WTC11 (cell line): ENCODE measurements at regions not wholly inside any gene's neighbourhood (a gene's known extent, or its start where the extent isn't known, plus 50 kb on each side); places are given as distances from the start of the nearest gene placed in this dataset.

Experiments
- ATAC-seq: fragments of 200-7000 bp; cut with Tn5 transposase; 2 replicates; pipeline ENCODE4 v1.10.0; 2021; ENCODE audit warnings: mild to moderate bottlenecking, moderate library complexity
- CTCF ChIA-PET: fragments of 300-600 bp; sonication (Branson Sonifier 250); formaldehyde crosslinking; loops from one replicate; lab custom pipeline; 2021; ENCODE audit warnings: antibody characterized with exemption; lab: Charles Lee
- POLR2A ChIA-PET: fragments of 350-600 bp; sonication (Branson Sonifier 250); formaldehyde crosslinking; loops from one replicate; lab custom pipeline; 2021; ENCODE audit warnings: antibody characterized with exemption; lab: Charles Lee
- DNase-seq: peaks from one replicate; pipeline ENCODE4 v3.0.0; 2021; ENCODE audit warnings: low spot score
- H3K27ac Mint-ChIP-seq: 2 replicates; pipeline ENCODE4 v1.8.0; 2021; ENCODE audit warnings: mixed read lengths
- H3K27me3 Mint-ChIP-seq: 2 replicates; pipeline ENCODE4 v1.8.0; 2021; ENCODE audit warnings: low read depth, mild to moderate bottlenecking, moderate library complexity, mixed read lengths
- H3K36me3 Mint-ChIP-seq: 2 replicates; pipeline ENCODE4 v1.8.0; 2021; ENCODE audit warnings: mixed read lengths
- H3K4me1 Mint-ChIP-seq: 2 replicates; pipeline ENCODE4 v1.8.0; 2022; ENCODE audit warnings: mixed read lengths
- H3K4me3 Mint-ChIP-seq: 2 replicates; pipeline ENCODE4 v1.8.0; 2021; ENCODE audit warnings: mild to moderate bottlenecking, moderate library complexity, mixed read lengths
- H3K9me3 Mint-ChIP-seq: 2 replicates; pipeline ENCODE4 v1.8.0; 2021; ENCODE audit warnings: mixed read lengths
- CREM ChIP-seq: sonication (generic); formaldehyde crosslinking; IDR thresholded peaks from 2 replicates; pipeline ENCODE4 v1.8.1; 2022; ENCODE audit warnings: mild to moderate bottlenecking, missing genetic modification reagents, moderate library complexity
- ESRRA ChIP-seq: sonication (generic); formaldehyde crosslinking; IDR thresholded peaks from 2 replicates; pipeline ENCODE4 v1.8.1; 2022; ENCODE audit warnings: mild to moderate bottlenecking, missing genetic modification reagents, borderline replicate concordance
- FOXJ3 ChIP-seq: sonication (generic); formaldehyde crosslinking; IDR thresholded peaks from 2 replicates; pipeline ENCODE4 v1.9.0; 2021; ENCODE audit warnings: missing genetic modification reagents, mild to moderate bottlenecking, borderline replicate concordance
- GABPB1 ChIP-seq: sonication (generic); formaldehyde crosslinking; IDR thresholded peaks from 2 replicates; pipeline ENCODE4 v1.8.1; 2023; ENCODE audit warnings: mild to moderate bottlenecking, missing genetic modification reagents
- IRF2 ChIP-seq: sonication (generic); formaldehyde crosslinking; IDR thresholded peaks from 2 replicates; pipeline ENCODE4 v1.8.0; 2022; ENCODE audit warnings: low read depth, missing genetic modification reagents, borderline replicate concordance
- MXD4 ChIP-seq: fragments of 250-450 bp; sonication (Bioruptor Pico); IDR thresholded peaks from 2 replicates; pipeline ENCODE4 v1.8.0; 2021; ENCODE audit warnings: mild to moderate bottlenecking, moderate library complexity, borderline replicate concordance
- MYBL2 ChIP-seq: sonication (generic); formaldehyde crosslinking; IDR thresholded peaks from 2 replicates; pipeline ENCODE4 v1.8.1; 2023; ENCODE audit warnings: mild to moderate bottlenecking, moderate library complexity, missing genetic modification reagents
- NFATC4 ChIP-seq: fragments of 250-450 bp; sonication (Bioruptor Pico); IDR thresholded peaks from 2 replicates; pipeline ENCODE4 v1.9.0; 2021; ENCODE audit warnings: mild to moderate bottlenecking
- OVOL2 ChIP-seq: fragments of 250-450 bp; sonication (Bioruptor Pico); IDR thresholded peaks from 2 replicates; pipeline ENCODE4 v1.9.0; 2021; ENCODE audit warnings: mild to moderate bottlenecking, borderline replicate concordance
- PRRX2 ChIP-seq: fragments of 250-450 bp; sonication (Bioruptor Pico); IDR thresholded peaks from 2 replicates; pipeline ENCODE4 v1.8.0; 2021; ENCODE audit warnings: mild to moderate bottlenecking
- STAT6 ChIP-seq: sonication (generic); formaldehyde crosslinking; conservative IDR thresholded peaks from 2 replicates; pipeline ENCODE4 v1.8.1; 2023; ENCODE audit warnings: mild to moderate bottlenecking, low read depth, missing genetic modification reagents, moderate library complexity
- TP53 ChIP-seq: sonication (generic); formaldehyde crosslinking; IDR thresholded peaks from 2 replicates; pipeline ENCODE4 v1.8.1; 2023; ENCODE audit warnings: mild to moderate bottlenecking, missing genetic modification reagents
- ZNF121 ChIP-seq: sonication (generic); formaldehyde crosslinking; IDR thresholded peaks from 2 replicates; pipeline ENCODE4 v1.8.0; 2023; ENCODE audit warnings: missing genetic modification reagents
- ZNF232 ChIP-seq: sonication (generic); formaldehyde crosslinking; IDR thresholded peaks from 2 replicates; pipeline ENCODE4 v1.8.0; 2022; ENCODE audit warnings: mild to moderate bottlenecking, missing genetic modification reagents
- ZNF317 ChIP-seq: sonication (generic); formaldehyde crosslinking; IDR thresholded peaks from 2 replicates; pipeline ENCODE4 v1.8.1; 2023; ENCODE audit warnings: low read depth, mild to moderate bottlenecking, moderate library complexity, missing genetic modification reagents, borderline replicate concordance
- ZNF396 ChIP-seq: fragments of 250-450 bp; sonication (Bioruptor Pico); IDR thresholded peaks from 2 replicates; pipeline ENCODE4 v1.8.0; 2021; ENCODE audit warnings: mild to moderate bottlenecking, moderate library complexity, borderline replicate concordance
- TF ChIP-seq, protein P1 (sequence below): sonication (generic); formaldehyde crosslinking; IDR thresholded peaks from 2 replicates; pipeline ENCODE4 v1.8.1; 2022; ENCODE audit warnings: missing genetic modification reagents, borderline replicate concordance
- TF ChIP-seq, protein P2 (sequence below): sonication (generic); formaldehyde crosslinking; IDR thresholded peaks from 2 replicates; pipeline ENCODE4 v1.8.0; 2023; ENCODE audit warnings: missing genetic modification reagents
- TF ChIP-seq, protein P3 (sequence below): sonication (generic); formaldehyde crosslinking; IDR thresholded peaks from 2 replicates; pipeline ENCODE4 v1.8.1; 2023; ENCODE audit warnings: mild to moderate bottlenecking, missing genetic modification reagents
- TF ChIP-seq, protein P4 (sequence below): sonication (generic); formaldehyde crosslinking; IDR thresholded peaks from 2 replicates; pipeline ENCODE4 v1.8.1; 2022; ENCODE audit warnings: low read depth, missing genetic modification reagents, borderline replicate concordance

GRCh38 chr21:20330652-20331051 is 667.6 kb upstream of the NCAM2 start (continued):
- no peak for TF ChIP-seq STAT6
- TF ChIP-seq CREM (CRISPR knock-in tag): no peak
- TF ChIP-seq, all 79 proteins: peak for 0

DNA sequence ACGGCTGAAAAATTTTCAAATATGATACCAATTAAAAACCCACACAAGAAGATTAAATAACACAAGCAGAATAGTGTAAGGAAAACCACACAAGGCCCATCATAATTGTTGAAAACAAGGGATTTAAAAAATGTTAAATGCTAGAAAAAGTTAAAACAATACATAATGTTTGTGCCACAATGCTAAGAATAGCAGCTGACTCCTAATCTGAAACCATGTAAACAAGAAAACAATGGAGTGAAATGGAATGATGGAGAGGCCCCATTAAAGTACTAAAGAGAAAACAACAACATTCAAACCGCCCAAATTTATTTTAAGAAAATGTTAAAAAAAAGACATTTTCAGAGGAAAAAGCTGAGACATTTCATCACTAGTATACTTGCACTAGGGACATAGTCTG is 663.6 kb upstream of the NCAM2 start:
- Mint-ChIP-seq H3K36me3 (peaks cover 9% of the 10 kb centered on the region), H3K4me1 (no peaks in the 10 kb centered on the region), H3K9me3 (peaks cover 15% of the 10 kb centered on the region), H3K4me3 (no peak overlapping the region), H3K27me3 (no peaks in the 10 kb centered on the region), H3K27ac (no peak overlapping the region)
- ATAC-seq: no peak
- POLR2A ChIA-PET: no interaction called here
- CTCF ChIA-PET: no interaction called here
- TF ChIP-seq ZNF232 (no peak), CREM (CRISPR knock-in tag) (no peak), FOXJ3 (no peak), ZNF317 (peak; percentile 89)
- no peak for DNase-seq

DNA sequence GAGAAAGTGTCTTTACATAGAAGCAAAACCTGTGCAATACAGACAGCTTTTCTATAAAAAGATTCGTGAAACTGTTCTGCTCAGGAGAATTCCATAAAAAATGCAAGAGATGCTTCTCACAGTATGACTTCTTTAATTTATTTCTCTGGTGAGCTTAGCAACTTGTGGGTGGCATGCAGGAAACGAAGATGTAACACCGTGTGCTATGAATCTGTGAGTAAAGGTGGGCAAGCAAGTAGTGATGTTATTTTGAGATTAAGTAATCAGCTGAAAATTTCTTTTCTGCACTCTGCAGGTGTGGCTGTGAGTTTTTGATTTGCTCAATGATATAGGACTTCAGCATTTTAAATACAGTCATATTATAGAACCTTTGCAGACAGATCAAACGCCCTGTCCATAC is 656.8 kb upstream of the NCAM2 start:
- CTCF ChIA-PET: no interaction called here
- ATAC-seq (no peak), DNase-seq (no peak)
- H3K27ac Mint-ChIP-seq: no peak overlapping the region
- POLR2A ChIA-PET: no interaction called here
- no peak for TF ChIP-seq ESRRA (CRISPR knock-in tag)
- TF ChIP-seq, protein P1, sequence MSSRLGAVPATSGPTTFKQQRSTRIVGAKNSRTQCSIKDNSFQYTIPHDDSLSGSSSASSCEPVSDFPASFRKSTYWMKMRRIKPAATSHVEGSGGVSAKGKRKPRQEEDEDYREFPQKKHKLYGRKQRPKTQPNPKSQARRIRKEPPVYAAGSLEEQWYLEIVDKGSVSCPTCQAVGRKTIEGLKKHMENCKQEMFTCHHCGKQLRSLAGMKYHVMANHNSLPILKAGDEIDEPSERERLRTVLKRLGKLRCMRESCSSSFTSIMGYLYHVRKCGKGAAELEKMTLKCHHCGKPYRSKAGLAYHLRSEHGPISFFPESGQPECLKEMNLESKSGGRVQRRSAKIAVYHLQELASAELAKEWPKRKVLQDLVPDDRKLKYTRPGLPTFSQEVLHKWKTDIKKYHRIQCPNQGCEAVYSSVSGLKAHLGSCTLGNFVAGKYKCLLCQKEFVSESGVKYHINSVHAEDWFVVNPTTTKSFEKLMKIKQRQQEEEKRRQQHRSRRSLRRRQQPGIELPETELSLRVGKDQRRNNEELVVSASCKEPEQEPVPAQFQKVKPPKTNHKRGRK (CRISPR knock-in tag): no peak
- TF ChIP-seq NFATC4 (CRISPR knock-in tag): no peak
- no peak for TF ChIP-seq PRRX2 (CRISPR knock-in tag)
- TF ChIP-seq, protein P2, sequence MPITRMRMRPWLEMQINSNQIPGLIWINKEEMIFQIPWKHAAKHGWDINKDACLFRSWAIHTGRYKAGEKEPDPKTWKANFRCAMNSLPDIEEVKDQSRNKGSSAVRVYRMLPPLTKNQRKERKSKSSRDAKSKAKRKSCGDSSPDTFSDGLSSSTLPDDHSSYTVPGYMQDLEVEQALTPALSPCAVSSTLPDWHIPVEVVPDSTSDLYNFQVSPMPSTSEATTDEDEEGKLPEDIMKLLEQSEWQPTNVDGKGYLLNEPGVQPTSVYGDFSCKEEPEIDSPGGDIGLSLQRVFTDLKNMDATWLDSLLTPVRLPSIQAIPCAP: no peak
- TF ChIP-seq GABPB1 (CRISPR knock-in tag): no peak
- TF ChIP-seq IRF2 (CRISPR knock-in tag): no peak
- no peak overlapping the region for H3K4me3 Mint-ChIP-seq
- no peaks in the 10 kb centered on the region for H3K27me3 Mint-ChIP-seq
- H3K9me3 Mint-ChIP-seq: peaks cover 12% of the 10 kb centered on the region
- H3K36me3 Mint-ChIP-seq: peaks cover 3% of the 10 kb centered on the region; the same call in 1 of the 2 replicates
- peaks cover 22% of the 10 kb centered on the region for H3K4me1 Mint-ChIP-seq

DNA sequence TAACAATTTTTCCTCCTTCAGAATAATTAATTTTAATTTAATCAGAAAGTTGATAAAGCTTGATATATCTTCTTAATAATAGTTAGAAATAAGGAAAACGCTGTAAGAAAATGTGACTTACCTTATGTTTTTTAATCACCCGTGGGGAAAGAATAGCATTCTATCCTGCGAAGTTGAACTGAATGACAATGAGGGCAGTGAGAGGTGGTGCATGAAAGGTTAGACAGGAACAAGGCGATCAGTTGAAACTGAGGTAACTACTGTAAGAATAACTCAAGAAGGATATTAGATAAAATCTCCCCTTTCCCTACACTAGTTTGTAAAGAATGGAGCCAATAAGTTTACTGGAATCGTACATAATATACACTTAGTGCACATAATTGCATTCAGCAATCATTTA is 655.0 kb upstream of the NCAM2 start:
- Mint-ChIP-seq H3K27ac (no peak overlapping the region), H3K9me3 (peaks cover 23% of the 10 kb centered on the region), H3K27me3 (no peaks in the 10 kb centered on the region), H3K4me3 (no peak overlapping the region), H3K4me1 (peaks cover 32% of the 10 kb centered on the region), H3K36me3 (peaks cover 3% of the 10 kb centered on the region)
- DNase-seq (no peak), ATAC-seq (no peak)
- ChIA-PET CTCF (no interaction called here), POLR2A (no interaction called here)
- TF ChIP-seq ZNF396 (no peak), PRRX2 (CRISPR knock-in tag) (no peak), MYBL2 (no peak), MXD4 (no peak), OVOL2 (CRISPR knock-in tag) (no peak), TP53 (no peak), ZNF121 (CRISPR knock-in tag) (no peak)
- TF ChIP-seq, protein P3, sequence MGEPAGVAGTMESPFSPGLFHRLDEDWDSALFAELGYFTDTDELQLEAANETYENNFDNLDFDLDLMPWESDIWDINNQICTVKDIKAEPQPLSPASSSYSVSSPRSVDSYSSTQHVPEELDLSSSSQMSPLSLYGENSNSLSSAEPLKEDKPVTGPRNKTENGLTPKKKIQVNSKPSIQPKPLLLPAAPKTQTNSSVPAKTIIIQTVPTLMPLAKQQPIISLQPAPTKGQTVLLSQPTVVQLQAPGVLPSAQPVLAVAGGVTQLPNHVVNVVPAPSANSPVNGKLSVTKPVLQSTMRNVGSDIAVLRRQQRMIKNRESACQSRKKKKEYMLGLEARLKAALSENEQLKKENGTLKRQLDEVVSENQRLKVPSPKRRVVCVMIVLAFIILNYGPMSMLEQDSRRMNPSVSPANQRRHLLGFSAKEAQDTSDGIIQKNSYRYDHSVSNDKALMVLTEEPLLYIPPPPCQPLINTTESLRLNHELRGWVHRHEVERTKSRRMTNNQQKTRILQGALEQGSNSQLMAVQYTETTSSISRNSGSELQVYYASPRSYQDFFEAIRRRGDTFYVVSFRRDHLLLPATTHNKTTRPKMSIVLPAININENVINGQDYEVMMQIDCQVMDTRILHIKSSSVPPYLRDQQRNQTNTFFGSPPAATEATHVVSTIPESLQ (CRISPR knock-in tag): no peak
- TF ChIP-seq, protein P4, sequence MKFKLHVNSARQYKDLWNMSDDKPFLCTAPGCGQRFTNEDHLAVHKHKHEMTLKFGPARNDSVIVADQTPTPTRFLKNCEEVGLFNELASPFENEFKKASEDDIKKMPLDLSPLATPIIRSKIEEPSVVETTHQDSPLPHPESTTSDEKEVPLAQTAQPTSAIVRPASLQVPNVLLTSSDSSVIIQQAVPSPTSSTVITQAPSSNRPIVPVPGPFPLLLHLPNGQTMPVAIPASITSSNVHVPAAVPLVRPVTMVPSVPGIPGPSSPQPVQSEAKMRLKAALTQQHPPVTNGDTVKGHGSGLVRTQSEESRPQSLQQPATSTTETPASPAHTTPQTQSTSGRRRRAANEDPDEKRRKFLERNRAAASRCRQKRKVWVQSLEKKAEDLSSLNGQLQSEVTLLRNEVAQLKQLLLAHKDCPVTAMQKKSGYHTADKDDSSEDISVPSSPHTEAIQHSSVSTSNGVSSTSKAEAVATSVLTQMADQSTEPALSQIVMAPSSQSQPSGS (CRISPR knock-in tag): no peak
- TF ChIP-seq, protein P1 (CRISPR knock-in tag): no peak
